Stimulated activated CD4-positive, alpha-beta T cell treated with anti-CD3 and anti-CD28 coated beads, Interleukin-4, amount 100 ng/mL, for 4 hours (primary cell): ENCODE measurements at regions not wholly inside any gene's neighbourhood (a gene's known extent, or its start where the extent isn't known, plus 50 kb on each side); places are given as distances from the start of the nearest gene placed in this dataset.
"Not testable (repeated sequence)": the region's sequence is repeated elsewhere in the genome, so short reads cannot be mapped to it uniquely, and the experiment has no call there.

ENCODE experiments used
- DNase-seq, 2 experiments: peaks; one replicate each; pipeline ENCODE4 v3.0.0-alpha.2; 2020

DNA sequence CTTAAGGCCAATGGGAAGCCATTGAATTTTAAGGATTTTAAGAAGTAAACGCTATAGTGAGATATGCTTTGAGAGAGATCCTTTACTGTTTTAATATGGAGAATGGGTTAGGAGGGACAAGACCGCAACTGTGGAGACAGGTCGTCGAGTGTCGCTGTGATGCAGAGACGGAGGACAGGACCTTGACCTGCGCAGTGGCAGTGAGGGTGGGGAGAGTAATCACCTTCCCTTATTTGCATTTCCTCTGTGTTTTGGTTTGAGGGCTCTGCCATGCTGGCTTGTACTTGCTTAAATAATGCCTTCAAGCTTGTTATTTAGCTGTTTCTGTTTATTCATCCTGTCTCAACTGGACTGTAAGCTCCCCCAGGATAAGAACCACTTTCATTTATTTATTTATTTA, 345.0 kb downstream of the FBXW7 start:
- DNase-seq: no peak

DNA sequence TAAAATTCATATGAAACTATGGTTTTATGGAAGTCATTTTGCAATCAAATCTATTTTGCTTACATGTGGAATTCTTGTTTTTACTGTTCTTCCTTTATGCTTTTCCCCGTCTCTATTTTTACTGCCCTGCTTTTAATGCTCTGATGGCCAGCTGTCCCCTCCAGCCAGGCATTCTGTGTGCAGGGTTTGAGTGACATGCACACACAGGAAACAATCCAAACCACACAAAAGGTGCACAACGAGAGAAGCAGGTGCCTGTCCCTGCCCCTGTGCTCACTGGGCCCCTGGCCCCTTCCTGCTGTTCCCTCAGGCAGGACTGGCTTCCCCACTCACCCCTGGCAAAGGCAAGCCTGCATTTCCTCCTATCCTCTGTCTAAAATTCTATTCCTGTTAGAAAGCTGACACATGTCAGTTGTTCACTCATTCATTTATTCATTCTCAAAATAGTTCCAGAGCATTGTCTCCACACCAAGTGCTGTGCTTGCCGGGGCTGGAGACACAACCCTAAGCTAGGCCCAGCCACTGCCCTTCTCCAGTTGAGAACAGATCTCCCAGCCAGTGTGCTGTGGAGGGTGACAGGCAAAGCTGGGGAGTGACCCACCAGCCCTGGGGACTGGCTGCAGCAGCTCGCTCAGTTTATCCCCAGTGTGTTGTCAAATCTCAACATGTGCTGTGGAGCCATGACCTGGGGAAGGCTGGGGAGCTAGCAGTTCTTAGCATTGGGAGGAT, 346.3 kb downstream of the FBXW7 start:
- no peak for DNase-seq

DNA sequence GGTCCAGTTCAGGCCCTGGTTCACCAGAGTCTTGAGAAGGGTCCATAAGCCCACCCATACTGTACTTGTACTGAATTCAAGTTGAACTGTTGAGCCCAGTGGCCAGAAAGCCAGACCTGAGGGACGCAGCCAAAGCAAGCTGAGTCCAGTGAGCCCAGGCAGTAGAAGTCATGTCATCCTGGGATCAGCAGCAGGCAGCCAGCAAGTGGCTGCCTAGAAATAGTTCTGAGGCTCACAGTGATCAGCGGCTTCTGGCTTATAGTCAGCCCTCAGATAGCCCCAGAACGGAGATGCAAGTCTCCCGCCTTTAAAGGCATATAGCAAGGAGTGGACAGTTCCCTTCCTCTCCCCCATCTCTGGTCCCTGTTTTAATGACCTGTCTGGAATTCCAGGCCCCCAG, 347.1 kb downstream of the FBXW7 start:
- DNase-seq: no peak

DNA sequence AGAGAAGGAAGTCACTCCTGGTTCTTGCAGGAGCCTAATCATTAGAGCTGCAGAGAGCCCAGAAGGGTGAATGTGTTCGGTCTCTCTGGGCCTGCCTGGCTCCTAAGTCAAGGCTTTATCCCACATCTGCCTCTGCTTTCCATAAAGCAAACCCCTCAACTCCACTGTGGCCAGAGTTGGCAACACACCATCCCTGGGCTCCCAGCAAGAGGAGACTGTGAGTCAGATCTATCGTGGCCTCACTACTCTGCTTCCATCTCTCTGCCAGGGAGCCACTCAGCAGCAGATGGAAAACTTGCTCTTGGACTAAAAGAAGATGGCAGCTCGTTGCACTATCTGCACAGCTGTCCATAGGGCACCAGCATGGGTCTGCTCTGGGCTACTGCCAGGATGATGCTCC, 348.2 kb downstream of the FBXW7 start:
- no peak for DNase-seq

DNA sequence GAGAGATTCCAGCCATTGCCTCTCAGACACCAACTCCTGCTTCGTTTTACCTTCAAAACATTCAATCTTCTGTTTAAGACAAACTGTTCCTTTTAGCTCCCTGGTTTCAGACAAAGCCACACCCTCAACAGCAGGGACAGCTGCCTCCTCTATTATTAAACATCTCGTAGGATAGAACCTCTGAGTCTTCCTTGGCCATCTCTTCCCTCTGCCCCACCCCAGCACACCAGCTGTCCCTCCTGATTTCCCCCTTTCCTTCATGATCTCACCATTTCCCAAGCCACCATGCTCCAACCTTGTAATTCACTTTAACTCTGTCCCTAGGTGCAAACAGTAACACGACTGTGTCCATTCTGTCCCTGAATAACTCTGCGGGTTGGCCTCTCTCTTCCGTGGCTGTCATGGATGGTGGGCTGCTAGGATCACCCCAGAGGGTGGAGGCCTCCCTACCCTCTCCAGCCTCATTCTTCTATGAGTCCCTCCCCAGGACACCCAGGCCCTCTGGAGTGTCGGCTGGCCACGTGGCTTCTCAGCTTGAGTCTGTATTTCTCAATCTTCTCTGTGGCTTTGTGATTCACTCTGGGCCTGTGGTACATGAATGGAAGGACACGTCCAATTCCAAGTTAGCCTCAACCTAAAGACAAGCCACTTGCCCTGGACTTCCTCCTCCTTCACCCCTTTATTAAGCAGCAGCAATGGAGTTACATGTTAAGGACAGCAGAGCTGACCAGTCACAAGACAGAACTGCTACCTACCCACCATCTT, 349.9 kb downstream of the FBXW7 start:
- DNase-seq: no peak

DNA sequence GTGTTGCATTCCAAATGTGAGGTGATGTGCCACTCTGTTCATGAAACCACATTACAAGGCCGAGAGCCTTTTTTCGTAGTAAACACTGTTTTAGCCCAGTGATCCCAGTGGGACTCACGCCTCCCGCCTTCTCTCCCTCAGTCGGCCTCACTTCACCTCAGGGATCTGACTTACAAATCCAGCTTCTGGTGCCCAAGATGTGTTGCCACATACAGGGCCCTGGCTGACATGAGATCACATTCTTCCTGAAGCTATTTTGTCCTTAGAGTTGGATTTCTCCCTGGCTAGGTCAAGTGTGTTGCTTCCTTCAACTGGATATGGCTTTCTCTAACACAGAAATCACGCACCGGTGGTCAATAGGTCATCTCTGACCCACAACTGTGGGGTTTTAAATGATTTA, 354.7 kb downstream of the FBXW7 start:
- no peak for DNase-seq

DNA sequence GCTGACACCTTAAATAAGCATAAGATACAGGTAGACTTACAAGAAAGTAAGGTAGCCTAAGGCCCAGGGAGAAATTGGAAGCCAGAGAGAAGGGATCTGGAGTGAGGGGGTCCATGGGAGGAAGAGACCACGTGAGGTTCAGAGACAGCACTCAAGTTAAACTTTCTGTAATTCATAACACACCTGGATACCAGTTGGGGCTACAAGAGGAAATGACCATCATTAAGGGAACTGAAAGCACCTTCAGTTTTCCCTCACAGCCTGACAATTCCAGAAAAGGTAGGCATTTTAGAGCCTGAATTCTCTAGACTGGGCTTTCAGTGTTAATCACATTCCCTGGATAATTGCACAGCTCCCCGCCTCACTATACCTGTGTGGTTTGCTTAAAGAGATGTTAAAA, 355.5 kb downstream of the FBXW7 start:
- no peak for DNase-seq

DNA sequence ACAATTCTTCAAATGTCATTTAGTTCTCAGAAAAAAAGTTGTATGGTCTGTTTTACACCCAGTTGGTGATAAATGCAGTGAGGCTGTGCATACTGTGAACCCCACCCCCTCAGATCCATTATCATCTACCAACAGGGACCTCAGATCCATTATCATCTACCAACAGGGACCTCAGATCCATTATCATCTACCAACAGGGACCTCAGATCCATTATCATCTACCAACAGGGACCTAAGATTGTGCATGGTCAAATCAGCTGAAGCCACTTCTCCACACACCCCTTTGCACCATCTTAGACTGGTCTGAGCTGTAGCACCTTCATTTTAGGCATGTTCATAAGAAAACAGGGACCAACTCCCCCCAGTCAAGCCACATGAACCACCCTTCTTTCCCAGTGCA, 358.4 kb downstream of the FBXW7 start:
- not testable (repeated sequence) for DNase-seq

DNA sequence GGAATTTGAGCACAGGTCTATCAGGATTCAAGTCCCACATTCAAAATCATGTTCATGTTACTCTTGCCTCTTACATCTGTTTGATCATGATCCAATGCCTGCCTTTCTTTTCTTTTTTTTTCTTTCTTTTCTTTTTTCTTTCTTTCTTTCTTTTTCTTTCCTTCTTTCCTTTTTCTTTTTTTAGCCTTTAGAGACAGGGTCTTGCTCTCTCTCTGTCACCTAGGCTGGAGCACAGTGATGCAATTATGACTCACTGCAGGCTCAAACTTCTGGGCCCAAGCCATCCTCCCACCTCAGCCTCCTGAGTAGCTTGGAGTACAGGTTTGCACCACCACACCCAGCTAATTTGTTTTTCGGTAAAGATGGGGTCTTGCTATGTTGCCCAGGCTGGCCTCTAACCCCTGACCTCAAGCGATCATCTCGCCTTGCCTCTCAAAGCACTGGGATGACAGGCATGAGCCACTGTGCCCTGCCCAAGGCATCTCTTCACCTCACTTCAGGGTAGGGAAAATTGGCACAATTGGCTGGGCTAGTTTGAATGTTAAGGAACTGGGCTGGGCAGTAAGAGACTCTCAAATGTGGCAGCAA, 359.2 kb downstream of the FBXW7 start:
- no peak for DNase-seq

DNA sequence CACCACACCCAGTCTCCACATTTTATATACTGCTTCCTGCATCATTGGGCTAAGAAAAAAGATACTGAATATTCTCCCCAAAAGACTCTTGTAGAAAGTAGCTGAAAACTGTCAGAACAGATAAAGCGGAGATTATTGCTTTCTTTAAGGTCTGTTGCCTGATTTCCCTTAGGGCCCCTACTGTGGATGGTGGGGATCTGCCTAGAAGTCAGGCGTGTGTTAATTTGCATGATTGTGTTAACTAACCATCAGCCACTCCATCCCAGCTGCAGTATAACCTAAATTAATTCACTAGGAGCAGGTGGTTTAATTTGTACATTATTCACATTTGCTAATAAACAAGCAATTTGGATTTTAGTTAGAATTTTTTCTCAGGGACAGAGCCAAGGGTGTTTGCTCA, 360.3 kb downstream of the FBXW7 start:
- DNase-seq: no peak

DNA sequence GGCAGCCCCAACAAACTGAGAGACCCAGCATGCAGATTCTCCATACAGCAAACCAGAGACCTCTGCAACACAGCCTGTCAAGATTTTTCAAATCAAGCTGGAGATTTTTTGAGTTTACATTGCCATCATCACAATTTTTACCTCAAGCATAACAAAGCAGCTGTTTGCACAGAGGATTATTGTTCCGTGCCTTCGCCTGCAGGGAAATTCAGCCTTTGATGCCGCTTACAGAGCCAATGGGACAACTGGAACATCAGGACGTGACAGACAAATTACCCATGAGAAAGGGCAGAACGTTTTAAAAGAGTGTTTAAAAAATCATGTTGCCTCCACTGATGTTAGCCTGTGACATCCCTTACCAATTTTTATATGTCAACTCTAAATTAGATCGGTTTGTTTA, 363.7 kb downstream of the FBXW7 start:
- no peak for DNase-seq

DNA sequence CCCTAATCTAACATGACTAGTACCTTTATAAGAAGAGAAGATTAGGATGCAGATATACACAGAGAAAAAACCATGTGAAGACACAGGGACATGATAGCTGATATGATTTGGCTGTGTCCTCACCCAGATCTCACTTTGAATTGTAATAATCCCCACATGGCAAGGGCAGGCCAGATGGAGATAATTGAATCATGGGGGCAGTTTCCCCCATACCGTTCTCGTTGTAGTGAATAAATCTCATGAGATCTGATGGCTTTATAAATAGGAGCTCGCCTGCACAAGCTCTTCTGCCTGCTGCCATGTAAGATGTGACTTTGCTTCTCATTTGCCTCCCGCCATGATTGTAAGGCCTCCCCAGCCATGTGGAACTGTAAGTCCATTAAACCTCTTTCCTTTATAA, 364.3 kb downstream of the FBXW7 start:
- no peak for DNase-seq

DNA sequence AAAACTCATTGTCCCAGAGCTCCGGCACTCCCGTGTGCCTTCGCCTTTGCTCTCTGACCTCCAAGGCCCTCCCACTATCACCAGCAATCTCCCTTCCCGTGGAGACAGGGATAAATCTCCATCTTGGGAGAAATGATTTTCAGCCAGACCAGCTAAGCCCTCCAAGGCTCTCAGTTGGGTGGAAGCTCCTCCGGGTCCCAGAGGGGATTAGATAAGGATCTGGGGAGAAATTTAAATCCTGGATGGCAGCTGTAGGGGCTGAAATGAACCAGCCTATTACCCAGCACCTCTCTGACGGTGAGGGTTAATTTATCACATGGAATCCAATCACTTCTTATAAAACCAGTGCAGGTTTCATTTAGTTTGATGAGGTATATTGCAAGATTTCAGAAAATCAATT, 366.2 kb downstream of the FBXW7 start:
- DNase-seq: no peak

DNA sequence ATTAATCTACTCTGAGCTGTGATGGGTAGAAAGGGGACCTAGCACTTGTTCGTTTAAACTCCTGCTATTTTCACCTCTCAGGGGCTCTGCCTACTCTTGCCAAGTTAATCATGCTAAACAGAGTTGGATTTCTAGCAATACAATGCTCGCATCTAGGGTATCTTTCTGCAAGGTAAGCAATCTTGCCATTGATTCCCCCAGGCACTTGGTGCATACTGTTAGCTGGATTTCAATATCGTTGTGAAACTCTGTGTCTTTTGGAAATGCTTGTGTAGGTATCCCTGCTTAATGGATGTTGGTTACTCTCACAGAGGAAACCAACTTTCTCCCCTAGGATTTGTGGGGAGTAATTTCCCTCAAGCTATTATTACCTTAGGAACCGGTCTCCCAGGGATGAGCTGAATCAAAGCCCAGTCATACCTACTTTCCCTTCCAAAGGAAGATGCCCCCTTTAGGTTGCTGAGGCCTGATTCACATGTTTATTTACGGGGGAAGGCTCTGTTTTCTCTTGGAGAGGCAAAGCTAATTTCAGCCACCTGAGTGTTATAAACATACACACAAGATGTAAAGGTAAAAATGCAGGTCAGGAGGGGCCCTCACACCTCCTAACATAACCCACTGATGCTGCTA, 366.8 kb downstream of the FBXW7 start:
- no peak for DNase-seq

DNA sequence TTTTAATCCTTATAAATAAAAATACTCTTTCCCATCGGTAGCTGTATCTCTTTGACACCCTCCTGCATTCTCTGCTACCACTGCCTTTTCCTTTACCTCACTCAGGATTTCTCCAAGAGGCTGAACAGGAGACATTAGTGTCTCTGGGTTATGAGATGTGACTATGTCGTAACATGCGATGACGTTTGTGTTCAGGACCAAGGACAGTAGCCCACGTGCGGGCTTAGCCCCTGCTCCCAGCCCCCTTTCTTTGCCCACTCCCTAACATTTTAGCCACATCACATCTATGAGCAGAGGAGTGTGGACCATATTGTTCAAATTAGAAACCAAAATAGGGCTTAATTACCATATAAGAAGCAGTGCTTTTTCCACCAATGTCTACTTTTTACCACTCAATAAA, 369.3 kb downstream of the FBXW7 start:
- DNase-seq: no peak

DNA sequence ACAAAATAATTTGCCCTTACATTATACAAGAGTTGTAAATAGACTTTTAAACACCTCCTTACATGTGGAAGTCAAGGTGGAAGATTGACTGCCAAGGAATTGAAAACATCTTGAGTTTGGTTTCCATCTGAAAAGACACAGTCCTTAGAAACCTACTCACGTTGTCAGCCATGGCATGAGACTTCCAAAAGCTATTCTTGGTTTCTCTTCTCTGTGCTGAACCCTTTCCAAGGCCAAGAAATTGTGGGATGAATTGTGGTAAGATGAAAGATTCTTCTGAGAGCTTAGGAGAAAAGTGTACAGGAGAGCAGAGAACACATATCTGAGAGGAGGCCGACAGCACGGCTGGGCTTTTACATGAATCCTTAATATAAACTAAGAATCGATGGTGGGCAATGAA, 370.0 kb downstream of the FBXW7 start:
- DNase-seq: no peak

DNA sequence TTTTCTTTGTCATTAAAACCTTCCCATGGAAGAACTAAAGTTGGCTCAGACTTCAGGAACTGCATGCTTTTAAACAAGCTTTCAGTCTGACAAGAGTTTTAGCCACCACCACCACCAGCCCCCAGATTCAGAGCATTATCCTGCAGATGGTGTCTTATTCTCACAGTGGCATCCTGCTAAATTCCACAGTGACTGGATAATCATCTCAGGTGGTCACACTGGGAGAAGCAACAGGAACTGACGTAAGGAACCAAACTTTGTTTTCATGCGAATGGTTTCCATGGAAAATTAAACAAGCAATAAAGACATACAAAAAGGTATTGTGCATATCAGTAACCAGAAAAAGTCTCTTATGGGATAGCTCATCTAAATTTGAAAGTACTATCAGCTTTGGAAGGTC, 370.7 kb downstream of the FBXW7 start:
- no peak for DNase-seq

DNA sequence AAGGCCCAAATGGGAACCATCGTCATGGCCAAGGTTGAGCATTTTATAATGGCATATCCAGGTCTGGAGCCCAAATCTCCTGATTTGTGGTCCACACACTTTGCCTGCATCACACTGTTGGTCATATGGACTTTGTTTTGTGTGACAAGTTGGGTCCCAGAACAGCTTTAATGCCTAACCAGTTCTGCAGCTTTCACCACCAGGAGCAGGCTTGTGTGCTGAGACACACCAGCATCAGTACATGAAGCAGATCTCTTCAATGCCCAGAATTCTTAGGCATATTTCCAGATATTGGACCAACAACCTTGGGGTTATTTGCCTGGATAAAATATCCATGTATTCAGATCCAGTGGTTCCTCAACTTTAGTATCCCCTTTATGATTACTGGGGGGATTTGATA, 371.3 kb downstream of the FBXW7 start:
- DNase-seq: no peak

DNA sequence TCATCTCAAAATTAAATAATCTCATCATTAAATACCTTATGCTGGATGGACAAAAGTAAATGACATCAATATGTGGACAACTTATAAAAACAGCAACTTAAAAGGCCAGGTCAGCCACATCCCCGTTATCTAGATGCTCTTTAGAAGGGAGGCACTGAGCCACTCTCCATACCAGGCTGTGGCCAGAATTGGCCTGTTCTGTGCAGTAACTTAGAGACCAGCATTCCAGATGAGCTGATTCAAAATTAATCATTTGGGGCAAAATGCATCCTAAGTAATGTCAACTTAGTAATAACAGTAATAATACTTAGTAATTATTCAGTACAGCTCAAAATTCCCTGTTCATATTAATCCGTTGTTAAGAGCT, 373.6 kb downstream of the FBXW7 start:
- DNase-seq: no peak

DNA sequence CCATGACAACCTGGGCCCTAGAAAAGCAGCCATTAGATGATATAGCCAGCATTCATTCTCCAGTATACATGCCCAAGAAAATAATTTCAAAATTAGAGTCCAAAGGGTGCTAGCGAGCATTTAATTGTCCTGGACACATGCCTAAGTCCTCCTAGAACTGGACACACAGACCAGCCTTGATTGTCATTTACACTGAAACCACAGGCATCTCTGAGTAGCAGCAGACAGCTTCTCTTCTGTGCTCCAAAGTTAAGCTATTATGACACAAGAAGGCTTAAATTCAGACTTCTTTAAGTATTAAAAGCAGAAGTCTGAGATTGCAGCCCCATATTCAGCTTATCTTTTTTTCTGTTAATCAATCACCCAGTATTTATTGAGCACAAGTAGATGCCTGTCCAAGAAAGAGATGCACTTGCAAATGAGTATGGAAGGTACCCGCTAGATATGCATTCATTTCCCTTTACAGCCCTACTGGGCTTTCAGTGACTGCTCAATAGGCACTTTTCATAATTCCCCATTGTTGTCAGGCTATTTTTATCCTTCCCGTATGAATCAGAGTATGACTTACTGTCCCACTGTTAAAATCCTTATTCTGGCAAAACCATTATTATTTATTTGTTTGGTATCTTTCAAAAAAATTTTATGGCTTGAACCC, 374.1 kb downstream of the FBXW7 start:
- no peak for DNase-seq

DNA sequence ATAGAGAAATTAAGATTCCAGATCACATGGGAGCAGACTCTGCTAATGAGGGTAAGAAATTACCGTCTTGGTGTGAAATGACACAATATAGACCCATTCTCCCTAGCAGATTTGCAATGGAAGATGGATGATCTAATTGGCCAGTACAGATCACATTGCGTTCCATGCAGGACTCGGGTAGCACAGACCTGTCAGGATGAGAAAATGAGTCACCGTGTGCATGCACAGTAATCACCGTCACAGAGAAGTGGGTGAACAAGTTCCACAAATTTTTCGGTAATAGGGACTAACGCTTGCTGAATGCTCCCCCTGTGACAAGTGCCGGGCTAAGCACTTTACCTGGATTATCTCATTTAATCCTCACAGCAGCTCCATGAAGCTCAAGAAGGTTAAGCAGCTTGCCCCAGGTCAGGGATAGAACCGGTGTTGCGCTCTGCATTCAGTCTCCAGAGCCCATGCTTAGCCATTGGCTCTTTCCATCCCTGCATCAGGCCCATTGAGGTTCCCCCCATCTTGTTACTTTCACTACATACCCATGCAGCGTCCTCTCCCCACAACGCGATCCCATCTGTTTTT, 375.6 kb downstream of the FBXW7 start:
- no peak for DNase-seq

DNA sequence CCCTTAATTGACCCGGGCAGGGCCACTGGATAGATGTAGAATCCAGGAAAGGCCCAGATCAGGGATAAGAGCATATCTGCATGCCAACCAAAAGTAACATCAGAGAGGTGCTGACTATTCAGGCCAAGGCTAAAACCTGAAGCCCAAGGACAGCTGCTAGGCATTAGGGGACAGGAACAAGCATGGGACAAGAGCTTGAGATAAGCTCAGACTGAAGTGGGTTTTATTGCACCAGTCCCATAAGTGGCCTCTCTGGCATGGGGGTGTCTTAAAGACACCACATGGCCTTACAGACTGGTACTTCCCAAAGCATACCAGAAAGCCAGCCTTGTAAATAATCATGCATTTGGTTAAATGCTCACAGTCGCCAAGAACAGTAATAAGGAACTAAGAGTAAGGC, 376.1 kb downstream of the FBXW7 start:
- DNase-seq: no peak

DNA sequence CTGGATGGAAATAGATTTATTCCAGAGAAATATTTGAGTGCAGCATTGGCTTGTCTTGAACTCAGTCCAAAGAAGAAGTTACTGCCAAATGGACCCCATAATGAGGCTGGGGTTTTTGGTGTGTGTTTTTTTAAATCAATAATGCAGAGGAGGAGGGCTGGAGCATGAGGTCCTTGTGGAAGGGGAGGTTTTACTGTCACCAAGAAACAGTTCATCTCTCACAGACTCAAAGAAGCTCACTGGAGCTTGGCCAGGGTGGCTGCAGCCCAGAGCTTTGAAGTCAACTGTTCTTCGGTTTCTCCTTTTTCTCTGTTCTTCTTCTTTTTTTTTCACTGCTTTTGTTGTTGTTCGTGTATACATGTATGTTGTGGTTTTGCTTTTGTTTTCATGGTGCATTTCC, 377.7 kb downstream of the FBXW7 start:
- no peak for DNase-seq
